ENCODE measurements at regions not wholly inside any gene's neighbourhood (a gene's known extent, or its start where the extent isn't known, plus 50 kb on each side); places are given as distances from the start of the nearest gene placed in this dataset.
"Not testable (repeated sequence)": the region's sequence is repeated elsewhere in the genome, so short reads cannot be mapped to it uniquely, and the experiment has no call there.

DNA sequence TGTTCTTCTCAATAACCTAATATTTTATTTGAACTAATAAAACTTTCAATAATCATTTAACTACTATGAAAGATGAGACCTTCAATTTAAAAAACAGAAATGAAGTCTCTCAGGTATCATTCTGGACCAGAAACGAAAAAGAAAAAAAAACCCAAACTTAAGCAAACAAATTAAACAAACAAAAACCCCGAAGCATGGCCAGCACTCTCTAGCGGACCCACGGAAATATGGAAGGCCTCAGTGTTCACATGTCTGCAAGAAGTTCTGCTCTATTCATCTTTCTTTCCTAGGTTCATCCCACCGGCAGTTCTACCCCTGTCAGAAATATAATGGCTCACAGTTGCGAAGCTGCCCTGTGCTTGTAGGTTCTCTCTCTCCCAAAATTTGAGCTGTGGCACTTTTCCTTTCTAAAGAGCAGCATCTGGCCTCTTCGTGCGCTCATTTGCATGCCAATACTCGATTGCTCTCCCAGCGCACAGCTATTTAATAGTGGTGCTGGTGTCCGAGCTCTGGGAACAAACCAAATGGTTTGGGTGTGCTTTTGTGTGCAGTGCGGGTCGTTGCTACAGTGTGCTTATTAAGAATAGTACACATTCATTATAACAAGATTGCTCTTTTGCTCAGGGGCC, 129.0 kb upstream of the ZEB2 start:
- no peak for DNase-seq (ENCODE audit: low read depth in 4 of 4, low spot score in 1 of 4)

DNA sequence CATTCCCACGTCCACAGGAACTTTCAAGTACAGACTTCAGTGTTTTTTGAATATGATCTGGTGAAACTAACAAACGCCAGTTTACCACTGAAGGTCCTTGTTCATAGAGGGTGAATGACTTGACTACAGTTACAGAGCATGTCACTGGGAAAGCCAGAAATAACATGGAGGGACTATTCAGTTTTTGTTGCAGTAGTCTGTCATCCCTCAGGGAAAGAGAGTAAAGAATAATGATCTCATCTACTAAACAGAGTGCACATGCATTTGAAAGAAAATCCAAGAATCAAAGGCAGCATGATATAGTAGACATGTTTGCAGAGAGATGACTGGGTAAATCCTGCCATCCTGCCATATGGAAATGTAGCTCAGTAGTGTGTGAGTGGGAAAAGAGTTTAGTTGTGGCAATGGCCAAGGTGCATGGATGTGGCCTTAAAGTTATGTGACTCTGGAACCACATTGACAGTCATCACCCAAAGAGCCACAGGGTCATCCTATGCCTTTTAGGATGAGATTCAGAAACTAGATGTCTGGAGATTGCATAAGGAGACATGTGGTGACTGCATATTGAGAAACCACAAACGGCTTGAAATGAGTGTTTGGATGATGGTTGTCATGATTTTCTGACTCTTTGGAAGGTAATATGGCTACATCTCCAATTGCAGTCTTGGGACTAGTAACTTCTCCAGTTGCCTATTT, 125.3 kb upstream of the ZEB2 start:
- DNase-seq (ENCODE audit: low read depth in 4 of 4, low spot score in 1 of 4): no peak

DNA sequence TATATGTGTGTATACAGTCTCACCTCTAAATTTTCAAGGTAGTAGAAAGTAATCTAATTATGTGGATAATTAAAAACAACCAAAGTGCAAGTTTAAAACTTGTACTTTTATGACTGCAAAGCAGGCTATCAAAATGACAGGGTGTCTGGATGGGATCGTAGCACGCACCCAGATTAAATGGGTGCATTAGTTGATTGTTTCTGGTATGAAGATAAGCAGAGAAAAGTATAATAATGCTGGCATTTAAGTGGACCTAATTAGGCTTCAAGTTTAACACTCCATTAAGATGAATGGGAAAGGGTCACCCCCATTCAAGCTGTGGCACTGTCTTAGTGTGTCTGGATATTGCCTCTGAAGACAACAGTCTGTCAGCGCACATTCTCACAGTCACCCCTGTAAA, 124.6 kb upstream of the ZEB2 start:
- DNase-seq (ENCODE audit: low read depth in 4 of 4, low spot score in 1 of 4): no peak

DNA sequence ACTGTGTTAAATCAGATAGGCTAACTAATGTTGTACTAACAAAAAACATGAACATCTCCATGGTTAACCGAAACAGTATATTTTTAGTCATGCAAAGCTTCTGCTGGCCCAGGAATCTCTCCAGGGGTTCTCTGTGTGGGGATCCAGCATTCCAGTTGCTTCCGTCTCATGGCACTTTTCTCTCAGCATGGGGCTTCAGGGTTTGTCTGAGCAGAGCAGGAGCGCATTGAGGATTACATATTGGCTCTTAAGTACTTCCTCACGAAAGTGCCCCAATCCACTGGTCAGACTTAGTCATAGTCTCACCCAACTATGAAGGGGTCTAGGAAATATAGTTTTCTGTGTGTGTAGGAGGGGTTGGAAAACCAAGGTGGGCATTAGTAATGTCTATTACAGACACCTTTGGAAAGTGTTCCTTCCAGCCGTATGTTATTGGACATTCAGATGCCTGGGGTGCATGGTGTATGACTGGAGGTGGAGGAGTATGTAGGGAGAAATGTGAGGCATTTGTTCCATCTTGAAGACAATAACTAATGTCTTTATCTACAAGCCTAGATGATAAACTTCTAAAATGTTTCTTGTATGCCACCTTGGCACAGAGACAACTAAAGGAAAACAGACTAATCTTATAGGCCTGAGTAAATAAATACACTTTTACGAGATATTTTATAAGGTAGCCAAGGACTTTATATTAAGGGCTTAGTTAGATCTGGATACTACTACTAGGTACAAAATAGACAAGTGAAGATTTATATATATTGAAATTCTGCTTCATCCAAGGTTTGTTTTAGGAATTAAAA, 123.8 kb upstream of the ZEB2 start:
- no peak for DNase-seq (ENCODE audit: low read depth in 4 of 4, low spot score in 1 of 4)

DNA sequence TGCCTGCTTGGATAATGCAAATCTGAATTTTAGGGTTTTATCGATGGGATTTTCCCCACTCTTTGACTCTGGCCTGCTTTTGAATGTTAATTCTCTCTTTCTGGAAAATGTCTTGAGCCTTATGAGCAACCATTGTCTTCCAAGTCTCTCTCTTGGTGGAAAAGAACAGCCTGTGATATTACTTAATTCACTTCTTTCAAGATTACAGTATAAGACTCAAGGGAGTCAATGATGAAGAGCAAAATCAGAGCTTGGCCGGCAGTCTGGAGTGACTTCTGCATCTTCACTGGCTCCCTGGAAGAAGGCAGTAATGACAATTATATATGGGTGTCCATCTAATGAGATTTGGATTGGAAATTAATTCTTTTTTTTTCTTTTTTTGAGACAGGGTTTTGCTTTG, 122.9 kb upstream of the ZEB2 start:
- no peak for DNase-seq (ENCODE audit: low read depth in 4 of 4, low spot score in 1 of 4)

DNA sequence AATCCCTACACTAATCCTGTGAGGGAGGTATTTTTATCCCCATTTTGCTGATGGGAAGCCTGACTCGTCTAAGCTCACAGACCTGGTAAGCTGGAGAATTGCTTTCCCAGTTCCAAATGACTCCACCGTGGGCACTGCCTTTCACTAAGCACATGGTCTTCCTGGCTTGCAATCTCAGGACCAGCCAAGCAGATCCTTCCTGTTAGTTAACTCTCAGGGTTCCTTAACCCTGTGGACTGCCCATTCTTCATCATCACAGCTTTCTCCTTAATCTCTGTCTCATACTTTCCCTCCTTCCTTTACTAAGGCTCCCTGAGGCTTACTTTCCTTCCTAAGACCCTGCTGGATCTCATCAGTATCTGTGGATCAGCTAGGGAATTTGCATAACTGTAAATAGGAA, 122.2 kb upstream of the ZEB2 start:
- DNase-seq (ENCODE audit: low read depth in 4 of 4, low spot score in 1 of 4): no peak

DNA sequence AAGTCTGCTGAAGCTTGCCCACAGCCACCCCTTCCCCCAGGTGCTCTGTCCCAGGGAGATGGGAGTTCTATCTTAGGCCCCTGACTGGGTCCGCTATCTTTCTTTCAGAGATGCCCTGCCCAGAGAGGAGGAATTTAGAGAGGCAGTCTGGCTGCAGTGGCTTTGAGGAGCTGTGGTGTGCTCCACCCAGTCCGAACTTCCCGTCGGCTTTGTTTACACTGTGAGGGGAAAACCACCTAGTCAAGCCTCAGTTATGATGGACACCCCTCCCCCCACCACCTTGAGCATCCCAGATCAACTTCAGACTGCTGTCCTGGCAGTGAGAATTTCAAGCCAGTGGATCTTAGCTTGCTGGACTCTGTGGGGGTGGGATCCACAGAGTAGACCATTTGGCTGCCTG, 118.3 kb upstream of the ZEB2 start:
- not testable (repeated sequence) for DNase-seq (ENCODE audit: low read depth in 4 of 4, low spot score in 1 of 4)

DNA sequence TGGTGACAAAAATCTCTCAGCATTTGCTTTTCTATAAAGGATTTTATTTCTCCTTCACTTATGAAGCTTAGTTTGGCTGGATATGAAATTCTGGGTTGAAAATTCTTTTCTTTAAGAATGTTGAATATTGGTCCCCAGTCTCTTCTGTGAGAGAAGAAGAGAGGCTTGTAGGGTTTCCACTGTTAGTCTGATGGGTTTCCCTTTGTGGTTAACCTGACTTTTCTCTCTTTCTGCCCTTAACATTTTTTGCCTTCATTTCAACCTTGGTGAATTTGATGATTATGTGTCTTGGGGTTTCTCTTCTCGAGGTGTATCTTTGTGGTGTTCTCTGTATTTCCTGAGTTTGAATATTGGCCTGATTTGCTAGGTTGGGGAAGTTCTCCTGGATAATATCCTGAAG, 116.9 kb upstream of the ZEB2 start:
- DNase-seq (ENCODE audit: low read depth in 4 of 4, low spot score in 1 of 4): not testable (repeated sequence)

DNA sequence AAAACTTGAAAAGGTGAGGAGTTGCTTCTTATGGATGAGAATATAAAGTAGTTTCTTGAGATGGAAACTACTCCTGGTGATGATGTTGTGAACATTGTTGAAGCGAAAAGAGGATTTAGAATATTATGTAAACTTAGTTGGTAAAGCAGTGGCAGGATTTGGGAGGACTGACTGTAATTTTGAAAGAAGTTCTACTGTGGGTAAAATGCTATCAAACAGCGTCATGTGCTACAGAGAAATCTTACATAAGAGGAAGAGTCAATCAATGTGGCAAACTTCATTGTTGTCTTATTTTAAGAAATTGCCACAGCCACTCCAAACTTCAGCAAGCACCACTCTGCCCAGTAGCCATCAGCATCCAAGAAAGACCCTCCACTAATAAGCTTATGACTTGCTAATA, 112.9 kb upstream of the ZEB2 start:
- DNase-seq (ENCODE audit: low read depth in 4 of 4, low spot score in 1 of 4): no peak

DNA sequence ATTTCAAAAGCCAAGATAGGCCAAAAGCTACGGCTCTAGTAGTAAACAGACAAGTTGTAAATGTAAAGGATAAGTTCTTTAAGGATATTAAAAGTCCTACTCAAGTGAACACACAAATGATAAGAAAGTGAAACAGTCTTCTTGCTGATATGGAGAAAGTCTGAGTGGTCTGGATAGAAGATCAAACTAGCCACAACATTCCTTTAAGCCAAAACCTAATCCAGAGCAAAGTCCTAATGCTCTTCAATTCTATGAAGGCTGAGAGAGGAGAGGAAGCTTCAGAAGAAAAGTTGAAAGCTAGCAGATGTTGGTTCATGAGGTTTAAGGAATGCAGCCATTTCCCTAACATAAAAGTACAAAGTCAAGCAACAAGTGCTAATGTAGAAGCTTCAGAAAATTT, 111.7 kb upstream of the ZEB2 start:
- DNase-seq (ENCODE audit: low read depth in 4 of 4, low spot score in 1 of 4): no peak

DNA sequence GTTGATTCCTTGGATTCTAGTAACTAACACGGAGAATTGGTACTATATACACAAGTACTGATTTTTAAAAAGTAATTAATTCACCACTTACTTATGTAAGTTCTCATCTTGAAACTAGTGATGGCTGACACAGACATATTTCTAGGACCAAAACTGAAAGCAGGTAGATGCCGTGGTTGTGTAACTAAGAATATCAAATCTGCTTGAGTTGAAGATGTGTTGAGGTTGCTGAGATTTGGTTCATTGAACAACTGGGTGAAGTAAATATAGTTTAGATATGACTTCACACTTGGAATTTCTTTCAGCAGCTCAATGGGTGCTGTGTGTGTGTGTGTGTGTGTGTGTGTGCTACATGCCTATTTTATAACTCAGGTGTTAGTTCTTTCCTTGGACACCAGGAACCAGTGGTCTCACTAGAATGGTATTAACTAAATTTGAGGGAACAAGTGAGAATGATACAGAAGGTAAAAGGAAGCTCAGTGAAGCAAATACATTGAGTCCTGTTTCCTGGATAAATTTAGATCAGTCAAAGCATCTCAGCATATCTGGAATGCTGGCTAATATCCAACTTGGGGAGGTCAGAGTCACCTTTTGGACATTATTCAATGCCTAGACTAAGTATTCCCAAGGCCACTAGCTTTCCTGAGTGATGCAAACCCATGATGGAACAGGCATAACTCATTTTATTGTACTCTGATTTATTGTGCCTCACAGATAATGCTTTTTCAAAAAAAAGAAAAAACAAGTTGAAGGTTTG, 110.7 kb upstream of the ZEB2 start:
- DNase-seq (ENCODE audit: low read depth in 4 of 4, low spot score in 1 of 4): no peak

DNA sequence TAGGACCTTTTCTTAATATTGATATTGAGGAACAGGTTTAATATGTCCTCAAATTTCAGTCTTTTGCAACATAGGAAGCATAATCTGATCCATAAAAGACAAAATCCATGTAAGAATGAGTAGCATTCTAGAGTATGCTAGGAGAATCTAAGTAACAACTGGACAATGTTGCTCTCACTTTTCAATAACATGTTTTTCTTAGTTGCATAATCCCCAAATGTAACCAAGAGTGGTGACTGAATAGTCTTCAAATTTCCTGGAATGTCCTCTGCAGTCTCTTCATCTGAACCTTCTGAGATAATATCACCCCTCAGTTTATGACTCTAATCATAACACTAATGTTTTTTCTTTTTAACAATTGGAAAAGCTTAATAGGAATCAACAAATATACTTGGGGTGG, 110.0 kb upstream of the ZEB2 start:
- DNase-seq (ENCODE audit: low read depth in 4 of 4, low spot score in 1 of 4): no peak

DNA sequence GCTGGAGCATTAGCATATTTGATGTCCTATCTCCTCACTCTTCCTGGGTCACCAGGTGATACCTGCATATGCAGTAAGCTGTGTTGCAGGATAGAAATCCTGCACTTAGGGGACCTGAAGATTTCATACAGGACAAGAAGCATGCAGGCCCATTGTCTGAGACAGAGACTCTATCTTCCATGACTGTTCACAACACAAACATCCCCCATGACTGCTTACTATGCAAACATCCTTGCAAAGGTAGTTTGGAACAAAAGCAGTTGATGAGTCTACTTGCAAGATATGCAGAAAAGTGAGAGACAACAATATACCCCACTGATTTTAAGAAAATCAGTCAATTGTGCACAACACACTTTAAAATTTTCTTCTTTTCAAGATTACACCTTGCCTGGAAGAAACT, 108.6 kb upstream of the ZEB2 start:
- no peak for DNase-seq (ENCODE audit: low read depth in 4 of 4, low spot score in 1 of 4)

DNA sequence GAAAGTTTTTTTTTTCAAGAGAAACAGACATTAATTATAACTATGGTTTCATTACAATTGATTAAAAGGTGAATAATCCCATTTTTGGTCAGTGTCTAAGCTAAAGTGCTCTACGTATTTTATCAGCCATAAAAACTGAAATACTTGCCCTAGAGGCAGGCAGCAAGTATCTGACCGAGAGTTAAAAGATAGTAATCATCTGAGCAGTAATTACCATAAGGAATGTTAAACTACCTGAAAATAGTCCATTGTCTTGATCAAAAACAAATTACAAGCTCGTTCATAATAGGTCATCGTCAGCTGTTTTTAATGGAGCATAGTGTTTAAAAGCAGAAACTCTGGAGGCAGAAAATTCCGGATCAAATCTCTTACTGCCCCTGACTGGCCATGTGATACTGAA, 105.7 kb upstream of the ZEB2 start:
- DNase-seq (ENCODE audit: low read depth in 4 of 4, low spot score in 1 of 4): no peak

DNA sequence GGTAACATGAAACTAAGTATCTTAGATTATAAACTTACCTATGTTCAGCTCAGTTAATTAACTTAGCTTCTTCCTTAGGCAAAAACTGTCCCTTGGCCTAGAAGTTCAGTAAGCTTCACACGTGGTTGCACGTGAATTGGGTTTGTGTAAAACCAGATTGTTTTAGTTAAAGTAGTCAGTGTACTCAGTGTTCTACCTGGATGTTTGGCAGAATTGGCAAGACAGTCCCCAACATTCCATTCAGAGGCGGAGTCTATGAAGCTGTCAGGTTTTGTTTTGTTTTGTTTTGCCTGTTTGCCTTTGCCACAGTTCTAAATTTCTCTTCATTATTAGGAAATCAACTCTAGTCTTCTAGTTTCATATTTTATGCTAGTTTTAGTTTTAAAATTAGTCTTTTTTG, 105.3 kb upstream of the ZEB2 start:
- DNase-seq (ENCODE audit: low read depth in 4 of 4, low spot score in 1 of 4): no peak

DNA sequence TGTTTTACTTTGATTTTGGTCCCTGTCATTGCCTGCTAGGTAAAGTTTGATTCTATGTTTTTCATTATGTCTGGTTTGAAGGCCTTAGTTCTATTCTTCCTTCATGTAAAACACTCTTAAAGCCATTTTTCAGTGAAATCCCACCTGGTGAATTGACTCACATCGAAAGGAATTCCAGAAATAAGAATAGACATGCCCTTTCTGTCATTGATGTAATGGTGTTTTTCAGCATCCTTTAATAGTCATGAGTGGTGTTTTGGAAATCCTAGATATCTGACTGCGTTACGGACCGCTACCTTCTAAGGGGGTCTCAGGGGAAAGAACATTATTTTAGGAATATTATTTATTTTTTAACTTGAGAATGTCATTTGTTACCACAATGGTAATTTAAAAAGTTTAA, 104.5 kb upstream of the ZEB2 start:
- no peak for DNase-seq (ENCODE audit: low read depth in 4 of 4, low spot score in 1 of 4)

DNA sequence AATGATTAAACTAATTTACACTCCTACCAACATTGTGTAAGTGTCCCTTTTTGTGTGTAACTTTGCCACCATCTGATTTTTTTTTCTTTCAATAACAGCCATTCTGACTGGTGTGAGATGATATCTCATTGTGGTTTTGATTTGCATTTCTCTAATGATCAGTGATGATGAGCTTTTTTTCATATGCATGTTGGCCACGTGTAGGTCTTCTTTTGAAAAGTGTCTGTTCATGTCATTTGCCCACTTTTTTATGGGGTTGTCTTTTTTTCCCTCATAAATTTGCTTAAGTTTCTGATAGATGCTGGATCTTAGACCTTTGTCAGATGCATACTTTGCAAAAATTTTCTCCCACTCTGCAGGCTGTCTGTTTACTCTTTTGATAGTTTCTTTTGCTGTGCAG, 102.5 kb upstream of the ZEB2 start:
- not testable (repeated sequence) for DNase-seq (ENCODE audit: low read depth in 4 of 4, low spot score in 1 of 4)

DNA sequence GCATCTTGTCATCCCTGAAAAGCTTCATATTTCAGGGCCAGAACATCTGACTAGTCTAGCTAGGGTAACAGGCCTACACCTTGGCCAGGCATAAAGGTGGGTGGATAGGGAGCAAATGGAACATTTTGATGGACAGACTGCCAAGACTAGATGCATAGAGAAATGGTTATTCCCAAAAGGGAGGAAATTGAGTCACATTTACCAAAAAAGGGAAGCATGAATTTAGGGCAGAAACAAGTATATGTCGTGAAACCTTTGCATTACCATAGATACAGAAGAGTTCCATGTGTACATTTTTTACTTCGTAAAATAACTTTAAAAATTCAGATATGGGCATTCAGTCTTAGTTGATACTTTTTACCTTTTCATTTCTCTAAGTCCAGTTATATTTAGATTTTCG, 101.3 kb upstream of the ZEB2 start:
- DNase-seq (ENCODE audit: low read depth in 4 of 4, low spot score in 1 of 4): no peak

DNA sequence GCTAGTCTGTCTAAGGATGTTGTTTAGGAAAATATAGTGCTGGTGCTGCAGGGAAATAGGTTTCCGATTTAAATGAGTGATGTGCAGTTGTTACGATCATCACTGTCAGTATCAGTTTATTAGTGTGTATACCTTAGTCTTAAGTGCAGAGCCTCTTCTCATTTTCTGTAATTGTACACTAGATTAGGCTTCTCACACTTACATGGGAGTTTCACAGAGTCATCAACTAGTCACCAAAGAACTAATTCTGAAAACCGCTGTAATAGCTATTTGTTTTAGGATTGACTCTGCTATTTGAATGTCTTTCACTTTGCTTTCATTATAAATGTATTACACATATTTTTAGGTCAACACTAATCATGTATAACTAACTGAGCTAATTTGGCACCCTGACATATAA, 99.8 kb upstream of the ZEB2 start:
- no peak for DNase-seq (ENCODE audit: low read depth in 4 of 4, low spot score in 1 of 4)

DNA sequence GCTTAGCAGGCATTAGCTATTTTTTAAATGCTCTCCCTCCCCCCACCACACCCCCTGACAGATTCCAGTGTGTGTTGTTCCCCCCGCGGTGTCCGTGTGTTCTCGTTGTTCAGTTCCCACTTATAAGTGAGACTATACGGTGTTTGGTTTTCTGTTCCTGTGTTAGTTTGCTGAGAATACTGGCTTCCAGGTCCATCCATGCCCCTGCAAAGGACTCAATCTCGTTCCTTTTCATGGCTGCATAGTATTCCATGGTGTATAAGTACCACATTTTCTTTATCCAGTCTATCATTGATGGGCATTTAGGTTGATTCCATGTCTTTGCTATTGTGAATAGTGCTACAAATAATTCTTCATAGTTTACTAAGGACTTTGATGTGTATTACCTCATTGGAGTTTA, 97.3 kb upstream of the ZEB2 start:
- not testable (repeated sequence) for DNase-seq (ENCODE audit: low read depth in 4 of 4, low spot score in 1 of 4)

DNA sequence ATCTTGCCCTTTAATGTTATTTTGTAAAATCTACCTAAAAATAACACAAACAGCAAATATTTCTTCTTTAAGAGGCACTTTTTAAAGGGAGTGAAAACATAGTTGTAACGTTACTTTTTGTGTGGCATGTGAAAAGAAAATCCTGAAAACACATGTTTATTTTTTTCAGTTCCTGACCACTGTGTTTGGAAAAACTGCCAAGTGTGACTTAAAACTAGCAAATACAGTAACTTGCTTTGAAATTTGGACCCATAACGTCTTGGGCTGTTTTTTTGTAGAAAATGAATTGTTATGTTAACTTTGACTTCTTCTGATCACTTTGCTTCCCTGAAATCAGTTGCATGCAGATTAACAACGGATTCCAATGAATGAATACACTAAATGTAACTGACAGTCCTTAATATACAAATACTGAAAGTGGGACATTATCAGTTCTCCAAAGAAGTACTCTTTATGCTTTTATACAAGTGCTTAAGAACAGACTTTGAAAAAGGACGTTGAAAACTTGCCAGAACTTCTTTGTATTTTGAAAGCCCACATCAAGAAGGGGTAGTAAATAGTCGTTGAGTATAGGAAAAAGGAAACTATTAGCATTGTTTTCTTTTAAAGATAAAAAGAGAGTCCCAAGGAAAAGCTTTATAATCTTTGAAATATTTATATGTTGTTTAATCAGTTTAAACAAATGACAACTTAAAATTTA, 96.1 kb upstream of the ZEB2 start:
- no peak for DNase-seq (ENCODE audit: low read depth in 4 of 4, low spot score in 1 of 4)

All from stimulated activated CD4-positive, alpha-beta T cell treated with anti-CD3 and anti-CD28 coated beads, Interleukin-1b, Interleukin-23, amount 100 ng/mL, for 24 hours (primary cell).